Loucy (cell line): ENCODE measurements at regions not wholly inside any gene's neighbourhood (a gene's known extent, or its start where the extent isn't known, plus 50 kb on each side); places are given as distances from the start of the nearest gene placed in this dataset.

Experiments
- EZH2phosphoT487 ChIP-seq: fragments of 200-600 bp; IDR thresholded peaks from 2 replicates; pipeline ENCODE4 v1.6.1; 2018; ENCODE audit warnings: antibody characterized with exemption, mild to moderate bottlenecking, moderate library complexity, borderline replicate concordance
- TF ChIP-seq, protein P1 (sequence below): fragments of 200-600 bp; sonication (generic); conservative IDR thresholded peaks from 2 replicates; pipeline ENCODE4 v1.5.1; 2014; ENCODE audit warnings: mild to moderate bottlenecking, antibody characterized with exemption, low read length

DNA sequence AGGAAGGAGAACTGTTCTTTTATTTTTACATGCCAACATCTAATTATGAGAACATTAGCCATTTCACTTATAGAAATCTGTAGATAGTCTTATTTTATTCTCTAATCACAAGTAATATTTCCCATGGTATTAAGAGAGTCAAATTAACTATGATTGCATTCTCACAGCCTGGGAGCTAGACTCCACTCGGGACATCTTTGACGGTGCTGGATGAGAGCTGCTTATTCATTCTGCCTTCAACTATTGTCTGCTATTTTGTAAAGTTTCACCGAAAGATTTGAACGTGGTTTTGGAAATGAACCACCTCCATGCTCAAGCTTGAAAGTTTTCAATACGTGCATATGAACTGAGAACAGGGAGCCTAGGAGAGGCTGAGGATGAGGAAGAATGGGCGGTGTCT is 264.3 kb upstream of the KLF6 start:
- TF ChIP-seq, protein P1, sequence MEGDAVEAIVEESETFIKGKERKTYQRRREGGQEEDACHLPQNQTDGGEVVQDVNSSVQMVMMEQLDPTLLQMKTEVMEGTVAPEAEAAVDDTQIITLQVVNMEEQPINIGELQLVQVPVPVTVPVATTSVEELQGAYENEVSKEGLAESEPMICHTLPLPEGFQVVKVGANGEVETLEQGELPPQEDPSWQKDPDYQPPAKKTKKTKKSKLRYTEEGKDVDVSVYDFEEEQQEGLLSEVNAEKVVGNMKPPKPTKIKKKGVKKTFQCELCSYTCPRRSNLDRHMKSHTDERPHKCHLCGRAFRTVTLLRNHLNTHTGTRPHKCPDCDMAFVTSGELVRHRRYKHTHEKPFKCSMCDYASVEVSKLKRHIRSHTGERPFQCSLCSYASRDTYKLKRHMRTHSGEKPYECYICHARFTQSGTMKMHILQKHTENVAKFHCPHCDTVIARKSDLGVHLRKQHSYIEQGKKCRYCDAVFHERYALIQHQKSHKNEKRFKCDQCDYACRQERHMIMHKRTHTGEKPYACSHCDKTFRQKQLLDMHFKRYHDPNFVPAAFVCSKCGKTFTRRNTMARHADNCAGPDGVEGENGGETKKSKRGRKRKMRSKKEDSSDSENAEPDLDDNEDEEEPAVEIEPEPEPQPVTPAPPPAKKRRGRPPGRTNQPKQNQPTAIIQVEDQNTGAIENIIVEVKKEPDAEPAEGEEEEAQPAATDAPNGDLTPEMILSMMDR, result no peak
- no peak for TF ChIP-seq EZH2phosphoT487
